SU-DHL-6 (cell line): ENCODE measurements at regions not wholly inside any gene's neighbourhood (a gene's known extent, or its start where the extent isn't known, plus 50 kb on each side); places are given as distances from the start of the nearest gene placed in this dataset.

Source experiments
- H2AFZ ChIP-seq: fragments of 200-600 bp; sonication (generic); 2 replicates; pipeline ENCODE4 v1.6.1; 2014; ENCODE audit warnings: low read depth, mild to moderate bottlenecking, moderate library complexity, mixed read lengths, antibody characterized with exemption, low read length; ENCODE audit not compliant: severe bottlenecking
- H3F3A ChIP-seq: fragments of 200-600 bp; shearing (Covaris generic); 2 replicates; pipeline ENCODE4 v1.6.0; 2016; ENCODE audit warnings: antibody characterized with exemption, mild to moderate bottlenecking; ENCODE audit not compliant: insufficient read depth
- H3K27ac ChIP-seq: fragments of 200-600 bp; sonication (generic); 2 replicates; pipeline ENCODE4 v1.5.1; 2016; ENCODE audit warnings: low read depth, mild to moderate bottlenecking, low read length, moderate library complexity, mixed read lengths
- H3K27me3 ChIP-seq: fragments of 200-600 bp; sonication (generic), shearing (Covaris generic); 2 replicates; pipeline ENCODE4 v1.6.0; 2014; ENCODE audit warnings: mild to moderate bottlenecking, low read length
- H3K36me3 ChIP-seq: fragments of 200-600 bp; sonication (generic); 2 replicates; pipeline ENCODE4 v1.6.1; 2014; ENCODE audit warnings: mild to moderate bottlenecking, low read length, mixed read lengths
- H3K4me2 ChIP-seq: fragments of 300-600, 200-600 bp; shearing (Covaris generic), sonication (generic); 2 replicates; pipeline ENCODE4 v1.6.0; 2014; ENCODE audit warnings: low read length, low read depth, mild to moderate bottlenecking; ENCODE audit not compliant: poor library complexity, severe bottlenecking
- H3K4me3 ChIP-seq: fragments of 200-600 bp; sonication (generic); 2 replicates; pipeline ENCODE4 v1.5.1; 2014; ENCODE audit warnings: antibody characterized with exemption, low read length, mild to moderate bottlenecking, mixed read lengths; ENCODE audit not compliant: insufficient read depth, poor library complexity, severe bottlenecking
- H3K79me2 ChIP-seq: fragments of 200-600 bp; sonication (generic); 2 replicates; pipeline ENCODE4 v1.6.1; 2014; ENCODE audit warnings: mild to moderate bottlenecking, low read length, moderate library complexity; ENCODE audit not compliant: insufficient read depth
- H3K9ac ChIP-seq: fragments of 200-600 bp; sonication (generic); 2 replicates; pipeline ENCODE4 v1.7.0; 2014; ENCODE audit warnings: mild to moderate bottlenecking, low read length
- H3K9me2 ChIP-seq: fragments of 200-600 bp; sonication (generic); replicated peaks from 2 replicates; pipeline ENCODE4 v1.6.1; 2014; ENCODE audit warnings: low read length; ENCODE audit not compliant: insufficient read depth
- H3K9me3 ChIP-seq: fragments of 200-600 bp; sonication (generic); 2 replicates; pipeline ENCODE4 v1.6.1; 2014; ENCODE audit warnings: low read length, mixed read lengths; ENCODE audit not compliant: insufficient read depth
- H4K20me1 ChIP-seq: fragments of 200-600 bp; sonication (generic); 2 replicates; pipeline ENCODE4 v1.6.1; 2014; ENCODE audit warnings: low read depth, mild to moderate bottlenecking, antibody characterized with exemption, low read length, moderate library complexity, mixed read lengths
- CTCF ChIP-seq: fragments of 200-600 bp; sonication (generic); IDR thresholded peaks from one replicate; pipeline ENCODE4 v1.5.1; 2017; ENCODE audit warnings: antibody characterized with exemption, mild to moderate bottlenecking, low read length, moderate library complexity; ENCODE audit not compliant: insufficient read depth, poor library complexity, severe bottlenecking
- EZH2phosphoT487 ChIP-seq: fragments of 200-600 bp; sonication (generic), shearing (Covaris generic); conservative IDR thresholded peaks from 2 replicates; pipeline ENCODE4 v1.6.1; 2018; ENCODE audit warnings: mild to moderate bottlenecking, antibody characterized with exemption, low read length, moderate library complexity, mixed read lengths

DNA sequence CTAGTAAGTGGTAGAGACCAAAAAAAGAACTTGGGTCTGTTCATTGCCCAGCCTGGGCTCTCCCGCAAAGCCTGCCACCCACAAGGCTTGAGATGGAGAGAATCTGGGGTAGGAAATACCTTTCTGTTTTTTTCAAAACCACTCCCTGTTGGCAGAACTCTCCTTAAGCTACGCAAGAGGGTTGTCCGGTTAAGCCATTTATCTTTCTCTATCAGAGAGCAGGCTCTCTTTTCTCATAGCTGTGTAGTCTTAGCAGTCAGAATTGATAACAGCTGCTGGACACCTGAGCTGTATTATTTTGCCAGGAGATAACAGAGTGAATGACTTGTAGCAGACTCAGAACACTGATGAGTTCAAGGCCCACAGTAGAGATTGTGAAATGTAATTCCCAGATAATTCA is 1088.1 kb downstream of the TSN start:
- no peaks in the 10 kb centered on the region for H3K36me3 ChIP-seq
- no peak overlapping the region for H3K4me3 ChIP-seq
- no peak overlapping the region for H3K4me2 ChIP-seq
- no peaks in the 10 kb centered on the region for H4K20me1 ChIP-seq
- H3K9me2 ChIP-seq = no peaks in the 10 kb centered on the region
- TF ChIP-seq CTCF = no peak
- no peaks in the 10 kb centered on the region for H3K79me2 ChIP-seq
- H3K9ac ChIP-seq = no peak overlapping the region
- H3K27me3 ChIP-seq = no peaks in the 10 kb centered on the region
- no peaks in the 10 kb centered on the region for H3F3A ChIP-seq
- H2AFZ ChIP-seq = no peak overlapping the region
- H3K9me3 ChIP-seq = no peaks in the 10 kb centered on the region
- H3K27ac ChIP-seq = no peak overlapping the region

DNA sequence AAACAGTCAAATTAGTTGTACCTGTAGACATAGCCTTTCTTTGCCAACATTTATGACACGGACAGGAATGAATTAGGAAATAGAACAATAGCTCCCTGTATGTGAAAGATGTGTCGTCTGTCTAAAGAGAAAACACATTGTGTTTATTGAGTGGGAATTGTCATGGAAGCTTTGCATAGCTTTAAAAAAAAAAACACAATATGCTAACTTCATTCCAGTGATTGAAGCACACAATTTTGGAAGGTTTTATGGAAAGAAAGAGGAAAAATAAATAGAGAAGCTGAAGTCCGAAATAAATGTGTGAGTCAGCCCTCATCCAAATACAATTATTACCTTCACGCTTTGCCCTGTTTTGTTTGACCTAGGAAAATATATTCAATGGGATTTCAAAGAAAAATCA is 1095.7 kb downstream of the TSN start:
- H3K36me3 ChIP-seq = no peaks in the 10 kb centered on the region
- H3K79me2 ChIP-seq = no peaks in the 10 kb centered on the region
- H3K27ac ChIP-seq = no peak overlapping the region
- no peaks in the 10 kb centered on the region for H3K27me3 ChIP-seq
- no peak overlapping the region for H3K4me2 ChIP-seq
- no peaks in the 10 kb centered on the region for H3F3A ChIP-seq
- no peaks in the 10 kb centered on the region for H4K20me1 ChIP-seq
- TF ChIP-seq EZH2phosphoT487 (no peak), CTCF (no peak)
- no peak overlapping the region for H3K4me3 ChIP-seq
- H3K9me3 ChIP-seq = no peaks in the 10 kb centered on the region
- H3K9ac ChIP-seq = no peak overlapping the region
- H2AFZ ChIP-seq = no peak overlapping the region
- no peaks in the 10 kb centered on the region for H3K9me2 ChIP-seq

DNA sequence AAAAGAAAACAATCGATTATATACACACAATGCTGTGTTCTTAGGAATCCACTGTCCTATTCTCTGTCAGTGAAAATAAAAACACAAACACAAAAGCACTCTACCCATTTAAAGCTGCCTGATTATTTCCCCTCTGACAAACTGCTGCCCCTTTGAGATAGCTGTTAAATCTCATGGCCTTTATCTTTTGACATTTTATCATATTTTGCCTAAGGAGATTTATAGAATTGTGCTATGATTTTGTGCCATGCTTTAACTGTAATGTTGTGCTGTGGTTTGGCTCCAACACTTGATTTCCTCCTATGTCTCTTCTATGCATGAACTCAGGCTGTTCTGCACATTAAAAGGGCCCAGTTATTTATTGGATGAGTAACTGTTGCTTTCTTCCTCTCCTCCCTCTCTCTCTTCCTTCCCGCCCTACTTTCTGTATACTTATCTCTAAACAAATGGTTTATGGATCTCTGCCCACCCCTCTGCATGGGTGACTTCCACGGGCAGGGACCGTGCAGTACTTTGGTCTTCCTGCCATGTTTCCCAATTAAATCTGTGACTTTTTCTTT is 1096.6 kb downstream of the TSN start:
- H3K9ac ChIP-seq = no peak overlapping the region
- no peaks in the 10 kb centered on the region for H3K9me3 ChIP-seq
- H3K9me2 ChIP-seq = no peaks in the 10 kb centered on the region
- no peaks in the 10 kb centered on the region for H3K27me3 ChIP-seq
- H3K4me3 ChIP-seq = no peak overlapping the region
- no peak overlapping the region for H3K4me2 ChIP-seq
- no peaks in the 10 kb centered on the region for H3K79me2 ChIP-seq
- no peak overlapping the region for H3K27ac ChIP-seq
- no peak overlapping the region for H2AFZ ChIP-seq
- H4K20me1 ChIP-seq = no peaks in the 10 kb centered on the region
- TF ChIP-seq EZH2phosphoT487 (no peak), CTCF (no peak)
- H3F3A ChIP-seq = no peaks in the 10 kb centered on the region
- no peaks in the 10 kb centered on the region for H3K36me3 ChIP-seq
